Loucy (cell line): ENCODE measurements at regions not wholly inside any gene's neighbourhood (a gene's known extent, or its start where the extent isn't known, plus 50 kb on each side); places are given as distances from the start of the nearest gene placed in this dataset.

Experiments
- EZH2phosphoT487 ChIP-seq: fragments of 200-600 bp; IDR thresholded peaks from 2 replicates; pipeline ENCODE4 v1.6.1; 2018; ENCODE audit warnings: antibody characterized with exemption, mild to moderate bottlenecking, moderate library complexity, borderline replicate concordance
- TF ChIP-seq, protein P1 (sequence below): fragments of 200-600 bp; sonication (generic); conservative IDR thresholded peaks from 2 replicates; pipeline ENCODE4 v1.5.1; 2014; ENCODE audit warnings: mild to moderate bottlenecking, antibody characterized with exemption, low read length

DNA sequence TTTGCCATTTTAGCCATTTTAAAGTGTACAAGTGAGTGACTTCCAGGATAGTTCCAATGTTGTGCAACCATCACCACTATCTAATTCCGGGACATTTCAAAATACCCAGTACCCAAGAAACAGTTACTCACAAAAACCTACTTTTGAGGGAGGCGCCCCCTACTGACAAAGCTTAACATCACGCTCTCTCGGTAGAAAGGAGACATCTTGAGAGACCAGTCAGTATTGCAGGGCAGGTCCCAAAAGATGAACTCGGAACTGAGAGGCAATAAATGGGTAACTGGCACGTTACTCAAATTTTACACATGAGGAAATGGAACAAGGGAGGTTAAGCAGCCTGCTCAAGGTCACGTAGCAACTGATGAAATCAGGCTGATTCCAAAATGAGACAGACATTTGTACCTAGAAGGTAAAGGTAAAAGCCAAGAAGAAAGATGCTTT, 50.0 kb upstream of the POU2AF1 start:
- TF ChIP-seq, protein P1, sequence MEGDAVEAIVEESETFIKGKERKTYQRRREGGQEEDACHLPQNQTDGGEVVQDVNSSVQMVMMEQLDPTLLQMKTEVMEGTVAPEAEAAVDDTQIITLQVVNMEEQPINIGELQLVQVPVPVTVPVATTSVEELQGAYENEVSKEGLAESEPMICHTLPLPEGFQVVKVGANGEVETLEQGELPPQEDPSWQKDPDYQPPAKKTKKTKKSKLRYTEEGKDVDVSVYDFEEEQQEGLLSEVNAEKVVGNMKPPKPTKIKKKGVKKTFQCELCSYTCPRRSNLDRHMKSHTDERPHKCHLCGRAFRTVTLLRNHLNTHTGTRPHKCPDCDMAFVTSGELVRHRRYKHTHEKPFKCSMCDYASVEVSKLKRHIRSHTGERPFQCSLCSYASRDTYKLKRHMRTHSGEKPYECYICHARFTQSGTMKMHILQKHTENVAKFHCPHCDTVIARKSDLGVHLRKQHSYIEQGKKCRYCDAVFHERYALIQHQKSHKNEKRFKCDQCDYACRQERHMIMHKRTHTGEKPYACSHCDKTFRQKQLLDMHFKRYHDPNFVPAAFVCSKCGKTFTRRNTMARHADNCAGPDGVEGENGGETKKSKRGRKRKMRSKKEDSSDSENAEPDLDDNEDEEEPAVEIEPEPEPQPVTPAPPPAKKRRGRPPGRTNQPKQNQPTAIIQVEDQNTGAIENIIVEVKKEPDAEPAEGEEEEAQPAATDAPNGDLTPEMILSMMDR, result peak; percentile 100
- no peak for TF ChIP-seq EZH2phosphoT487
